ENCODE measurements at regions not wholly inside any gene's neighbourhood (a gene's known extent, or its start where the extent isn't known, plus 50 kb on each side); places are given as distances from the start of the nearest gene placed in this dataset.
"Not testable (repeated sequence)": the region's sequence is repeated elsewhere in the genome, so short reads cannot be mapped to it uniquely, and the experiment has no call there.

- 75 to 81% methylated on average over 1 of the region's 1 CpG for WGBS, 2 donors
- intact Hi-C loops (cut with DNase I), result no loop called here
- H3K4me3 ChIP-seq, result no peak overlapping the region
- H3K27me3 ChIP-seq, result no peaks in the 10 kb centered on the region
- H3K27ac ChIP-seq, result no peak overlapping the region
- H3K9me3 ChIP-seq, result no peaks in the 10 kb centered on the region
- H3K36me3 ChIP-seq, result no peaks in the 10 kb centered on the region
- H3K4me1 ChIP-seq, result no peaks in the 10 kb centered on the region
- no peak for TF ChIP-seq EP300 (IDR thresholded peaks at IDR 0.05)
- TF ChIP-seq POLR2A (IDR thresholded peaks at IDR 0.05), result no peak
- TF ChIP-seq POLR2AphosphoS5 (IDR thresholded peaks at IDR 0.05), result no peak
- no peak for TF ChIP-seq CTCF (IDR thresholded peaks at IDR 0.05)
- DNase-seq, result no peak
Measured at GRCh38 chr7:112668561-112668960, 121.6 kb downstream of the TMEM168 start.

GRCh38 chr7:112669306-112669705 lies 120.9 kb downstream of the TMEM168 start:
- no peak overlapping the region for H3K27ac ChIP-seq
- TF ChIP-seq EP300 (IDR thresholded peaks at IDR 0.05), result no peak
- H3K4me1 ChIP-seq, result no peaks in the 10 kb centered on the region
- H3K9me3 ChIP-seq, result no peaks in the 10 kb centered on the region
- DNase-seq, result no peak
- no peaks in the 10 kb centered on the region for H3K36me3 ChIP-seq
- H3K27me3 ChIP-seq, result no peaks in the 10 kb centered on the region
- intact Hi-C loops (cut with DNase I), result no loop called here
- H3K4me3 ChIP-seq, result no peak overlapping the region

GRCh38 chr7:112670193-112670592 lies 120.0 kb downstream of the TMEM168 start:
- TF ChIP-seq EP300 (IDR thresholded peaks at IDR 0.05) (no peak), POLR2A (IDR thresholded peaks at IDR 0.05) (no peak), CTCF (IDR thresholded peaks at IDR 0.05) (no peak)
- Histone ChIP-seq H3K4me1 (no peaks in the 10 kb centered on the region), H3K27ac (no peak overlapping the region), H3K9me3 (no peaks in the 10 kb centered on the region), H3K36me3 (no peaks in the 10 kb centered on the region), H3K27me3 (no peaks in the 10 kb centered on the region), H3K4me3 (no peak overlapping the region)
- intact Hi-C loops (cut with DNase I), result no loop called here
- 55 to 76% methylated on average over 4 of the region's 4 CpGs for WGBS, 2 donors
- no peak for DNase-seq

GRCh38 chr7:112678626-112679025 lies 111.6 kb downstream of the TMEM168 start:
- no peak for DNase-seq

GRCh38 chr7:112689466-112690177 lies 100.6 kb downstream of the TMEM168 start:
- not testable (repeated sequence) for DNase-seq, H3K27me3 ChIP-seq
- 69 to 76% methylated on average over 6 of the region's 6 CpGs for WGBS, 2 donors

More at GRCh38 chr7:112678626-112679025, 111.6 kb downstream of the TMEM168 start:
- Histone ChIP-seq H3K27me3 (no peaks in the 10 kb centered on the region), H3K9me3 (no peaks in the 10 kb centered on the region), H3K27ac (no peak overlapping the region), H3K4me3 (no peak overlapping the region), H3K36me3 (no peaks in the 10 kb centered on the region), H3K4me1 (no peaks in the 10 kb centered on the region)
- intact Hi-C loops (cut with DNase I), result no loop called here
- WGBS, 2 donors, result 85% methylated on average over 6 of the region's 6 CpGs
- TF ChIP-seq CTCF (IDR thresholded peaks at IDR 0.05) (no peak), EP300 (IDR thresholded peaks at IDR 0.05) (no peak), POLR2AphosphoS5 (IDR thresholded peaks at IDR 0.05) (no peak), POLR2A (IDR thresholded peaks at IDR 0.05) (no peak)

GRCh38 chr7:112692333-112692732 lies 97.9 kb downstream of the TMEM168 start:
- intact Hi-C loops (cut with DNase I), result no loop called here
- no peak for DNase-seq
- 29 to 45% methylated on average over 2 of the region's 2 CpGs for WGBS, 2 donors
- Histone ChIP-seq H3K9me3 (no peaks in the 10 kb centered on the region), H3K27me3 (no peaks in the 10 kb centered on the region), H3K27ac (no peak overlapping the region), H3K4me3 (no peak overlapping the region), H3K4me1 (no peaks in the 10 kb centered on the region), H3K36me3 (no peaks in the 10 kb centered on the region)
- TF ChIP-seq POLR2A (IDR thresholded peaks at IDR 0.05) (no peak), CTCF (IDR thresholded peaks at IDR 0.05) (no peak), POLR2AphosphoS5 (IDR thresholded peaks at IDR 0.05) (no peak), EP300 (IDR thresholded peaks at IDR 0.05) (no peak)

More at GRCh38 chr7:112689466-112690177, 100.6 kb downstream of the TMEM168 start:
- H3K9me3 ChIP-seq; intact Hi-C loops (cut with DNase I); H3K27ac ChIP-seq; H3K4me1 ChIP-seq; H3K4me3 ChIP-seq; H3K36me3 ChIP-seq: not testable (repeated sequence)

GRCh38 chr7:112697211-112697610 lies 93.0 kb downstream of the TMEM168 start:
- H3K4me3 ChIP-seq; H3K4me1 ChIP-seq; intact Hi-C loops (cut with DNase I); H3K27me3 ChIP-seq; H3K36me3 ChIP-seq; H3K27ac ChIP-seq; H3K9me3 ChIP-seq; DNase-seq: not testable (repeated sequence)
- 96 to 97% methylated on average over 30 of the region's 30 CpGs for WGBS, 2 donors
